ENCODE measurements at regions not wholly inside any gene's neighbourhood (a gene's known extent, or its start where the extent isn't known, plus 50 kb on each side); places are given as distances from the start of the nearest gene placed in this dataset.

- no peak for DNase-seq (ENCODE audit: low read depth in 6 of 9, low spot score in 9 of 9)
- Histone ChIP-seq H3K27ac (ENCODE audit: low read depth in 1 of 2, low read length in 1 of 2) (no peak overlapping the region), H3K4me1 (ENCODE audit: control insufficient read depth in 2 of 2, insufficient read depth in 2 of 2, low read length in 2 of 2) (no peaks in the 10 kb centered on the region), H3K36me3 (ENCODE audit: control insufficient read depth in 2 of 2, insufficient read depth in 2 of 2, low read length in 1 of 2) (no peaks in the 10 kb centered on the region), H3K9me3 (ENCODE audit: control insufficient read depth in 2 of 2, insufficient read depth in 1 of 2, low read length in 1 of 2) (no peaks in the 10 kb centered on the region), H3K4me3 (ENCODE audit: low read length in 2 of 2) (no peak overlapping the region), H3K27me3 (ENCODE audit: control insufficient read depth in 2 of 2, insufficient read depth in 1 of 2, low read length in 1 of 2) (no peaks in the 10 kb centered on the region)
- WGBS: 54% methylated on average over 3 of the region's 3 CpGs
Measured at GRCh38 chr6:145044641-145045246, 690.6 kb downstream of the EPM2A start.

GRCh38 chr6:145045582-145045981, 689.7 kb downstream of the EPM2A start:
- Histone ChIP-seq H3K27ac (ENCODE audit: low read depth in 1 of 2, low read length in 1 of 2) (no peak overlapping the region), H3K9me3 (ENCODE audit: control insufficient read depth in 2 of 2, insufficient read depth in 1 of 2, low read length in 1 of 2) (no peaks in the 10 kb centered on the region), H3K4me3 (ENCODE audit: low read length in 2 of 2) (no peak overlapping the region), H3K27me3 (ENCODE audit: control insufficient read depth in 2 of 2, insufficient read depth in 1 of 2, low read length in 1 of 2) (no peaks in the 10 kb centered on the region), H3K36me3 (ENCODE audit: control insufficient read depth in 2 of 2, insufficient read depth in 2 of 2, low read length in 1 of 2) (no peaks in the 10 kb centered on the region), H3K4me1 (ENCODE audit: control insufficient read depth in 2 of 2, insufficient read depth in 2 of 2, low read length in 2 of 2) (no peaks in the 10 kb centered on the region)
- no peak for DNase-seq (ENCODE audit: low read depth in 6 of 9, low spot score in 9 of 9)

GRCh38 chr6:145047891-145048290, 687.4 kb downstream of the EPM2A start:
- no peaks in the 10 kb centered on the region for H3K27me3 ChIP-seq (ENCODE audit: control insufficient read depth in 2 of 2, insufficient read depth in 1 of 2, low read length in 1 of 2)
- H3K4me3 ChIP-seq (ENCODE audit: low read length in 2 of 2): no peak overlapping the region
- no peak for DNase-seq (ENCODE audit: low read depth in 6 of 9, low spot score in 9 of 9)
- H3K27ac ChIP-seq (ENCODE audit: low read depth in 1 of 2, low read length in 1 of 2): no peak overlapping the region
- H3K4me1 ChIP-seq (ENCODE audit: control insufficient read depth in 2 of 2, insufficient read depth in 2 of 2, low read length in 2 of 2): no peaks in the 10 kb centered on the region
- WGBS: 16% methylated on average over 4 of the region's 4 CpGs
- H3K9me3 ChIP-seq (ENCODE audit: control insufficient read depth in 2 of 2, insufficient read depth in 1 of 2, low read length in 1 of 2): no peaks in the 10 kb centered on the region
- H3K36me3 ChIP-seq (ENCODE audit: control insufficient read depth in 2 of 2, insufficient read depth in 2 of 2, low read length in 1 of 2): no peaks in the 10 kb centered on the region

- Histone ChIP-seq H3K36me3 (ENCODE audit: control insufficient read depth in 2 of 2, insufficient read depth in 2 of 2, low read length in 1 of 2) (no peaks in the 10 kb centered on the region), H3K9me3 (ENCODE audit: control insufficient read depth in 2 of 2, insufficient read depth in 1 of 2, low read length in 1 of 2) (no peaks in the 10 kb centered on the region), H3K4me1 (ENCODE audit: control insufficient read depth in 2 of 2, insufficient read depth in 2 of 2, low read length in 2 of 2) (no peaks in the 10 kb centered on the region), H3K4me3 (ENCODE audit: low read length in 2 of 2) (no peak overlapping the region), H3K27me3 (ENCODE audit: control insufficient read depth in 2 of 2, insufficient read depth in 1 of 2, low read length in 1 of 2) (no peaks in the 10 kb centered on the region), H3K27ac (ENCODE audit: low read depth in 1 of 2, low read length in 1 of 2) (no peak overlapping the region)
- no peak for DNase-seq (ENCODE audit: low read depth in 6 of 9, low spot score in 9 of 9)
- WGBS: 95% methylated on average over 2 of the region's 2 CpGs
Measured at GRCh38 chr6:145051661-145052060, 683.7 kb downstream of the EPM2A start.

- no peaks in the 10 kb centered on the region for H3K27me3 ChIP-seq (ENCODE audit: control insufficient read depth in 2 of 2, insufficient read depth in 1 of 2, low read length in 1 of 2)
- DNase-seq (ENCODE audit: low read depth in 6 of 9, low spot score in 9 of 9): no peak
- no peak overlapping the region for H3K27ac ChIP-seq (ENCODE audit: low read depth in 1 of 2, low read length in 1 of 2)
- no peaks in the 10 kb centered on the region for H3K4me1 ChIP-seq (ENCODE audit: control insufficient read depth in 2 of 2, insufficient read depth in 2 of 2, low read length in 2 of 2)
- no peaks in the 10 kb centered on the region for H3K36me3 ChIP-seq (ENCODE audit: control insufficient read depth in 2 of 2, insufficient read depth in 2 of 2, low read length in 1 of 2)
- no peaks in the 10 kb centered on the region for H3K9me3 ChIP-seq (ENCODE audit: control insufficient read depth in 2 of 2, insufficient read depth in 1 of 2, low read length in 1 of 2)
- no peak overlapping the region for H3K4me3 ChIP-seq (ENCODE audit: low read length in 2 of 2)
- WGBS: 98% methylated on average over 1 of the region's 1 CpG
Measured at GRCh38 chr6:145055567-145055966, 679.8 kb downstream of the EPM2A start.

GRCh38 chr6:145060714-145061113, 674.6 kb downstream of the EPM2A start:
- no peak for DNase-seq (ENCODE audit: low read depth in 6 of 9, low spot score in 9 of 9)
- Histone ChIP-seq H3K4me1 (ENCODE audit: control insufficient read depth in 2 of 2, insufficient read depth in 2 of 2, low read length in 2 of 2) (no peaks in the 10 kb centered on the region), H3K4me3 (ENCODE audit: low read length in 2 of 2) (no peak overlapping the region), H3K36me3 (ENCODE audit: control insufficient read depth in 2 of 2, insufficient read depth in 2 of 2, low read length in 1 of 2) (no peaks in the 10 kb centered on the region), H3K9me3 (ENCODE audit: control insufficient read depth in 2 of 2, insufficient read depth in 1 of 2, low read length in 1 of 2) (no peaks in the 10 kb centered on the region), H3K27ac (ENCODE audit: low read depth in 1 of 2, low read length in 1 of 2) (no peak overlapping the region), H3K27me3 (ENCODE audit: control insufficient read depth in 2 of 2, insufficient read depth in 1 of 2, low read length in 1 of 2) (no peaks in the 10 kb centered on the region)
- WGBS: 81% methylated on average over 1 of the region's 1 CpG

GRCh38 chr6:145063091-145063490, 672.2 kb downstream of the EPM2A start:
- no peak overlapping the region for H3K4me3 ChIP-seq (ENCODE audit: low read length in 2 of 2)
- H3K4me1 ChIP-seq (ENCODE audit: control insufficient read depth in 2 of 2, insufficient read depth in 2 of 2, low read length in 2 of 2): no peaks in the 10 kb centered on the region
- H3K27me3 ChIP-seq (ENCODE audit: control insufficient read depth in 2 of 2, insufficient read depth in 1 of 2, low read length in 1 of 2): no peaks in the 10 kb centered on the region
- no peaks in the 10 kb centered on the region for H3K9me3 ChIP-seq (ENCODE audit: control insufficient read depth in 2 of 2, insufficient read depth in 1 of 2, low read length in 1 of 2)
- H3K27ac ChIP-seq (ENCODE audit: low read depth in 1 of 2, low read length in 1 of 2): no peak overlapping the region
- H3K36me3 ChIP-seq (ENCODE audit: control insufficient read depth in 2 of 2, insufficient read depth in 2 of 2, low read length in 1 of 2): no peaks in the 10 kb centered on the region
- DNase-seq (ENCODE audit: low read depth in 6 of 9, low spot score in 9 of 9): no peak

GRCh38 chr6:145067430-145067829, 667.9 kb downstream of the EPM2A start:
- Histone ChIP-seq H3K4me1 (ENCODE audit: control insufficient read depth in 2 of 2, insufficient read depth in 2 of 2, low read length in 2 of 2) (no peaks in the 10 kb centered on the region), H3K36me3 (ENCODE audit: control insufficient read depth in 2 of 2, insufficient read depth in 2 of 2, low read length in 1 of 2) (no peaks in the 10 kb centered on the region), H3K4me3 (ENCODE audit: low read length in 2 of 2) (no peak overlapping the region), H3K27ac (ENCODE audit: low read depth in 1 of 2, low read length in 1 of 2) (no peak overlapping the region), H3K27me3 (ENCODE audit: control insufficient read depth in 2 of 2, insufficient read depth in 1 of 2, low read length in 1 of 2) (no peaks in the 10 kb centered on the region), H3K9me3 (ENCODE audit: control insufficient read depth in 2 of 2, insufficient read depth in 1 of 2, low read length in 1 of 2) (no peaks in the 10 kb centered on the region)
- no peak for DNase-seq (ENCODE audit: low read depth in 6 of 9, low spot score in 9 of 9)

GRCh38 chr6:145068577-145068976, 666.7 kb downstream of the EPM2A start:
- no peaks in the 10 kb centered on the region for H3K4me1 ChIP-seq (ENCODE audit: control insufficient read depth in 2 of 2, insufficient read depth in 2 of 2, low read length in 2 of 2)
- H3K36me3 ChIP-seq (ENCODE audit: control insufficient read depth in 2 of 2, insufficient read depth in 2 of 2, low read length in 1 of 2): no peaks in the 10 kb centered on the region
- no peaks in the 10 kb centered on the region for H3K27me3 ChIP-seq (ENCODE audit: control insufficient read depth in 2 of 2, insufficient read depth in 1 of 2, low read length in 1 of 2)

GRCh38 chr6:145069966-145070365, 665.4 kb downstream of the EPM2A start:
- DNase-seq (ENCODE audit: low read depth in 6 of 9, low spot score in 9 of 9): no peak
- Histone ChIP-seq H3K4me1 (ENCODE audit: control insufficient read depth in 2 of 2, insufficient read depth in 2 of 2, low read length in 2 of 2) (no peaks in the 10 kb centered on the region), H3K36me3 (ENCODE audit: control insufficient read depth in 2 of 2, insufficient read depth in 2 of 2, low read length in 1 of 2) (no peaks in the 10 kb centered on the region), H3K27me3 (ENCODE audit: control insufficient read depth in 2 of 2, insufficient read depth in 1 of 2, low read length in 1 of 2) (no peaks in the 10 kb centered on the region), H3K27ac (ENCODE audit: low read depth in 1 of 2, low read length in 1 of 2) (no peak overlapping the region), H3K9me3 (ENCODE audit: control insufficient read depth in 2 of 2, insufficient read depth in 1 of 2, low read length in 1 of 2) (no peaks in the 10 kb centered on the region), H3K4me3 (ENCODE audit: low read length in 2 of 2) (no peak overlapping the region)
- WGBS: 96% methylated on average over 2 of the region's 2 CpGs

More at GRCh38 chr6:145068577-145068976, 666.7 kb downstream of the EPM2A start:
- Histone ChIP-seq H3K9me3 (ENCODE audit: control insufficient read depth in 2 of 2, insufficient read depth in 1 of 2, low read length in 1 of 2) (no peaks in the 10 kb centered on the region), H3K4me3 (ENCODE audit: low read length in 2 of 2) (no peak overlapping the region), H3K27ac (ENCODE audit: low read depth in 1 of 2, low read length in 1 of 2) (no peak overlapping the region)
- DNase-seq (ENCODE audit: low read depth in 6 of 9, low spot score in 9 of 9): no peak
